Panc1 (cell line): ENCODE measurements at regions not wholly inside any gene's neighbourhood (a gene's known extent, or its start where the extent isn't known, plus 50 kb on each side); places are given as distances from the start of the nearest gene placed in this dataset.
"Not testable (repeated sequence)": the region's sequence is repeated elsewhere in the genome, so short reads cannot be mapped to it uniquely, and the experiment has no call there.

Experiments used
- ATAC-seq: fragments of 200-7000 bp; cut with Tn5 transposase; 2 replicates; pipeline ENCODE4 v1.9.1; 2020; ENCODE audit warnings: mild to moderate bottlenecking, moderate library complexity
- BruUV-seq: library from RNA; stranded (reverse); fragments of 400-500 nt; replicated peaks from 2 replicates; lab custom pipeline; 2021; lab: Mats Ljungman, UMichigan
- CTCF ChIA-PET: fragments of 300-600 bp; sonication (Branson Sonifier 250); formaldehyde crosslinking; loops from one replicate; lab custom pipeline; 2022; ENCODE audit warnings: antibody characterized with exemption; lab: Charles Lee
- POLR2A ChIA-PET: fragments of 300-600 bp; sonication (Branson Sonifier 250); formaldehyde crosslinking; loops from one replicate; lab custom pipeline; 2022; ENCODE audit warnings: antibody characterized with exemption; lab: Charles Lee
- DNase-seq: peaks from one replicate; pipeline ENCODE4 v3.0.0-alpha.2; 2010; ENCODE audit warnings: low read depth, low spot score
- H3K27ac ChIP-seq: 2 replicates; pipeline ENCODE4 v1.5.1; 2011; ENCODE audit warnings: mild to moderate bottlenecking, low read length, inconsistent platforms
- H3K27me3 ChIP-seq: fragments of 200-500 bp; sonication (Bioruptor generic); 2 replicates; pipeline ENCODE4 v1.6.0; 2014; ENCODE audit warnings: low read length, inconsistent platforms; ENCODE audit not compliant: control insufficient read depth, insufficient read depth
- H3K36me3 ChIP-seq: fragments of 200-500 bp; sonication (Bioruptor generic); 2 replicates; pipeline ENCODE4 v1.5.1; 2014; ENCODE audit warnings: inconsistent platforms, mild to moderate bottlenecking, low read length, moderate library complexity; ENCODE audit not compliant: control insufficient read depth, insufficient read depth
- H3K4me1 ChIP-seq: 2 replicates; pipeline ENCODE4 v1.5.1; 2011; ENCODE audit warnings: inconsistent platforms, mild to moderate bottlenecking, low read length, moderate library complexity; ENCODE audit not compliant: control insufficient read depth, insufficient read depth
- H3K4me3 ChIP-seq, 2 experiments: 2 replicates each; pipeline ENCODE4 v1.5.1; 2011 to 2012; ENCODE audit warnings: low read depth in 2 of 2, low read length in 2 of 2, mild to moderate bottlenecking in 2 of 2, inconsistent platforms in 1 of 2, moderate library complexity in 1 of 2
- H3K9me3 ChIP-seq: fragments of 200-500 bp; sonication (Bioruptor generic); 2 replicates; pipeline ENCODE4 v1.5.1; 2014; ENCODE audit warnings: low read depth, mild to moderate bottlenecking, inconsistent platforms, low read length, moderate library complexity; ENCODE audit not compliant: control insufficient read depth, insufficient read depth
- POLR2AphosphoS5 ChIP-seq: IDR thresholded peaks from 2 replicates; pipeline ENCODE4 v1.6.1; 2012; ENCODE audit warnings: mild to moderate bottlenecking, low read depth, low read length, moderate library complexity
- SIN3A ChIP-seq: IDR thresholded peaks from 2 replicates; pipeline ENCODE4 v1.6.1; 2012; ENCODE audit warnings: low read depth, mild to moderate bottlenecking, low read length, moderate library complexity, borderline replicate concordance; ENCODE audit not compliant: insufficient read depth
- TCF7L2 ChIP-seq: IDR thresholded peaks from 2 replicates; pipeline ENCODE4 v1.6.1; 2011; ENCODE audit warnings: mild to moderate bottlenecking, low read depth, low read length, inconsistent platforms
- in situ Hi-C: cut with HindIII; loops from 2 replicates; pipeline ENCODE4 v1.10.0; 2016; ENCODE audit warnings: low sequenced_read_pairs, low pct_unique_long_range_greater_than_20kb
- intact Hi-C: fragments of 100-400 bp; cut with micrococcal nuclease; formaldehyde crosslinking; loops from one replicate; pipeline ENCODE4 v1.10.0; 2022; ENCODE audit not compliant: unreplicated experiment
- TF ChIP-seq, protein P1 (sequence below): fragments of 450-650 bp; IDR thresholded peaks from 2 replicates; pipeline ENCODE4 v1.5.1; 2017; ENCODE audit warnings: mild to moderate bottlenecking
- TF ChIP-seq, protein P2 (sequence below), 2 experiments: IDR thresholded peaks; 2 replicates each; pipeline ENCODE4 v1.6.1; 2011 to 2012; ENCODE audit warnings: low read depth in 2 of 2, control low read depth in 1 of 2, low read length in 1 of 2, mild to moderate bottlenecking in 1 of 2, moderate library complexity in 1 of 2; ENCODE audit not compliant: insufficient read depth in 1 of 2

DNA sequence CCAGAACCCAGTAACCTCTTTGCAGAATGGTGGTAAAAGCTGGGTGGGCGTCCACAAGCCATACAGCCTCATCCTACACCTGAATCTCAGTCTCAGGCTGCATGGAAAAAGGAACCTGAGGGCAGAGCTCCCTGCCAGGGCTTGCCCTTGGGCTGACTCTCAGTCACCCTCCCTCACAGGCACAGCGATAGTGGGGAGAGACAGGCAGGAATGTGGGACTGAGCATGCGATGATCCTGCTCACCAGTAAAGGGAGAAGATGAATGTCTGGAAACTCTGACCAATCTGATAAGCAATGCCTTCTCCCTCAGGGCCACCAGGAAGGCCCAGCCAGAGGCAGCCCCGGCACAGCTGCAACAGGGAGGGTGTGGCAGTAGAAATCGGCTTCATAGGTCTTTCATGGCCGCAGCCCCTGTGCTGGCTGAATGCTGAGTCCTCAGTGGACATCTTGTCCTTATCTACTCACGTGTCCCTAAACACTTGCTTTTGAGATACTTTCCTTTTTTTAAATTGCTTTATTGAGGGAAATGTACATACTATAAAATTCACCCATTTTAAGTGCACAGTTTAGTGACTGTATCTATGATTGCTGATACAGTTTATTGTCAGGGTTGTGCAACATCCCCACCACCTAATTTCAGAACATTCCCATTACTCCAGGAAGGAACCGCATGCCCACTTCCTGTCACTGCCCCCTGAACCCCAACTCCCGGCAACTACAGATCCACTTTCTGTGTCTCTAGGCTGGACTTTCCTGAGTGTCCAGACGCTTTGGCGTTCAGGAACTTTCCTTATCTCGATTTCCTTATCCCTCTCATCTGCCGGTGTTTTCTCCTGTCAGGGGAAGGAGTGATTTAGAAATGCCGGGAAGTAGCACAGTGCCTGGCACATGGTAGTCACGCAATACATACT lies 258.1 kb downstream of the PCNX1 start:
- intact Hi-C loops = no loop called here

DNA sequence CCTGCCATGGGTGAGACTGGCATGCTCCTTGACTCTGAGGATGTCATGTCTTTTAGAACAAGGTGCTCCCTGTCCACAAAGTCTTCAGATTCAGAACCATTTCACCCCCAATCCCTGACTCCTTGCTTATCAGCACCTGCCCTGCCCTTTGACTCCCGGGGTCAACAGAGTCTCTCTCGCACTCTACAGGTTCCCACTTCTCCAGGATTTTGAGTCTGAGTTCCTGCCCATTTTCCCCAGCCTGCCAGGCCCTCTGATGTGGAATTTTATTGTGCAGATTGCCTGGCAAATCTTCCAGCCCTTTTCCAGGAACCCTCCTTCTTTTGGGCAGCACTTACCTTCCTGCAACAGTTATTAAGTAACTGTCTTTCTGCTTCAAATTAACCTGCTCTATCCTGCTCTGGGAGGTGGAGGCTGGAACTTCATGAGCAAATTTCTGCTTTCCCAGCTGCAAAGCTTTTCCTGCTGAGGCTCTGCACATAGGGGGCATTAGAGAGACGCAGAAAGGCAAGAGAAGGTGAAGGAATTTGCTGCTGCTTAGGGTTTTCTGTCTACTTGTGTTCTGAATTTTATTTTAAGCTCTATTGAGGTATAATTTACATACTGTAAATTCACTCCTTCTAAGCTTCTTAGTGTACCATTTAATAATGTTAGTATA lies 259.1 kb downstream of the PCNX1 start:
- ChIA-PET CTCF (interaction anchor here (1.1 kb wide), 1 partner anchor 237 kb away, joined by 3 read pairs; no protein-coding TSS in a partner anchor), POLR2A (no interaction called here)
- Histone ChIP-seq H3K4me3 (no peak overlapping the region), H3K4me1 (no peaks in the 10 kb centered on the region), H3K9me3 (no peaks in the 10 kb centered on the region), H3K27ac (no peak overlapping the region), H3K36me3 (no peaks in the 10 kb centered on the region), H3K27me3 (no peaks in the 10 kb centered on the region)
- BruUV-seq = no TSS peak
- 0 out of 2 replicates have a peak, but pooled peaks have one; percentile 65 for ATAC-seq
- in situ Hi-C loops = no loop called here
- intact Hi-C loops = no loop called here
- TF ChIP-seq POLR2AphosphoS5 (no peak), SIN3A (no peak)
- TF ChIP-seq, protein P1, sequence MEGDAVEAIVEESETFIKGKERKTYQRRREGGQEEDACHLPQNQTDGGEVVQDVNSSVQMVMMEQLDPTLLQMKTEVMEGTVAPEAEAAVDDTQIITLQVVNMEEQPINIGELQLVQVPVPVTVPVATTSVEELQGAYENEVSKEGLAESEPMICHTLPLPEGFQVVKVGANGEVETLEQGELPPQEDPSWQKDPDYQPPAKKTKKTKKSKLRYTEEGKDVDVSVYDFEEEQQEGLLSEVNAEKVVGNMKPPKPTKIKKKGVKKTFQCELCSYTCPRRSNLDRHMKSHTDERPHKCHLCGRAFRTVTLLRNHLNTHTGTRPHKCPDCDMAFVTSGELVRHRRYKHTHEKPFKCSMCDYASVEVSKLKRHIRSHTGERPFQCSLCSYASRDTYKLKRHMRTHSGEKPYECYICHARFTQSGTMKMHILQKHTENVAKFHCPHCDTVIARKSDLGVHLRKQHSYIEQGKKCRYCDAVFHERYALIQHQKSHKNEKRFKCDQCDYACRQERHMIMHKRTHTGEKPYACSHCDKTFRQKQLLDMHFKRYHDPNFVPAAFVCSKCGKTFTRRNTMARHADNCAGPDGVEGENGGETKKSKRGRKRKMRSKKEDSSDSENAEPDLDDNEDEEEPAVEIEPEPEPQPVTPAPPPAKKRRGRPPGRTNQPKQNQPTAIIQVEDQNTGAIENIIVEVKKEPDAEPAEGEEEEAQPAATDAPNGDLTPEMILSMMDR = peak; percentile 55
- TF ChIP-seq, protein P2, sequence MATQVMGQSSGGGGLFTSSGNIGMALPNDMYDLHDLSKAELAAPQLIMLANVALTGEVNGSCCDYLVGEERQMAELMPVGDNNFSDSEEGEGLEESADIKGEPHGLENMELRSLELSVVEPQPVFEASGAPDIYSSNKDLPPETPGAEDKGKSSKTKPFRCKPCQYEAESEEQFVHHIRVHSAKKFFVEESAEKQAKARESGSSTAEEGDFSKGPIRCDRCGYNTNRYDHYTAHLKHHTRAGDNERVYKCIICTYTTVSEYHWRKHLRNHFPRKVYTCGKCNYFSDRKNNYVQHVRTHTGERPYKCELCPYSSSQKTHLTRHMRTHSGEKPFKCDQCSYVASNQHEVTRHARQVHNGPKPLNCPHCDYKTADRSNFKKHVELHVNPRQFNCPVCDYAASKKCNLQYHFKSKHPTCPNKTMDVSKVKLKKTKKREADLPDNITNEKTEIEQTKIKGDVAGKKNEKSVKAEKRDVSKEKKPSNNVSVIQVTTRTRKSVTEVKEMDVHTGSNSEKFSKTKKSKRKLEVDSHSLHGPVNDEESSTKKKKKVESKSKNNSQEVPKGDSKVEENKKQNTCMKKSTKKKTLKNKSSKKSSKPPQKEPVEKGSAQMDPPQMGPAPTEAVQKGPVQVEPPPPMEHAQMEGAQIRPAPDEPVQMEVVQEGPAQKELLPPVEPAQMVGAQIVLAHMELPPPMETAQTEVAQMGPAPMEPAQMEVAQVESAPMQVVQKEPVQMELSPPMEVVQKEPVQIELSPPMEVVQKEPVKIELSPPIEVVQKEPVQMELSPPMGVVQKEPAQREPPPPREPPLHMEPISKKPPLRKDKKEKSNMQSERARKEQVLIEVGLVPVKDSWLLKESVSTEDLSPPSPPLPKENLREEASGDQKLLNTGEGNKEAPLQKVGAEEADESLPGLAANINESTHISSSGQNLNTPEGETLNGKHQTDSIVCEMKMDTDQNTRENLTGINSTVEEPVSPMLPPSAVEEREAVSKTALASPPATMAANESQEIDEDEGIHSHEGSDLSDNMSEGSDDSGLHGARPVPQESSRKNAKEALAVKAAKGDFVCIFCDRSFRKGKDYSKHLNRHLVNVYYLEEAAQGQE (IDR thresholded peaks at IDR 0.05; ENCODE audit: insufficient read depth in 1 of 2, low read depth in 2 of 2, low read length in 1 of 2) = no peak
- no peak for DNase-seq

More for the DNA sequence above, 258.1 kb downstream of the PCNX1 start:
- no peaks in the 10 kb centered on the region for H3K36me3 ChIP-seq
- H3K27me3 ChIP-seq = no peaks in the 10 kb centered on the region
- H3K9me3 ChIP-seq = no peaks in the 10 kb centered on the region
- no TSS peak for BruUV-seq
- in situ Hi-C loops = no loop called here
- H3K4me1 ChIP-seq = no peaks in the 10 kb centered on the region
- ChIA-PET POLR2A (no interaction called here), CTCF (no interaction called here)
- no peak for ATAC-seq
- TF ChIP-seq TCF7L2 = no peak
- TF ChIP-seq, protein P1 = no peak
- TF ChIP-seq, protein P2 (IDR thresholded peaks at IDR 0.05; ENCODE audit: insufficient read depth in 1 of 2, low read depth in 2 of 2, low read length in 1 of 2) = no peak
- no peak for TF ChIP-seq POLR2AphosphoS5
- no peak for TF ChIP-seq SIN3A
- H3K4me3 ChIP-seq = no peak overlapping the region
- no peak for DNase-seq
- H3K27ac ChIP-seq = no peak overlapping the region

DNA sequence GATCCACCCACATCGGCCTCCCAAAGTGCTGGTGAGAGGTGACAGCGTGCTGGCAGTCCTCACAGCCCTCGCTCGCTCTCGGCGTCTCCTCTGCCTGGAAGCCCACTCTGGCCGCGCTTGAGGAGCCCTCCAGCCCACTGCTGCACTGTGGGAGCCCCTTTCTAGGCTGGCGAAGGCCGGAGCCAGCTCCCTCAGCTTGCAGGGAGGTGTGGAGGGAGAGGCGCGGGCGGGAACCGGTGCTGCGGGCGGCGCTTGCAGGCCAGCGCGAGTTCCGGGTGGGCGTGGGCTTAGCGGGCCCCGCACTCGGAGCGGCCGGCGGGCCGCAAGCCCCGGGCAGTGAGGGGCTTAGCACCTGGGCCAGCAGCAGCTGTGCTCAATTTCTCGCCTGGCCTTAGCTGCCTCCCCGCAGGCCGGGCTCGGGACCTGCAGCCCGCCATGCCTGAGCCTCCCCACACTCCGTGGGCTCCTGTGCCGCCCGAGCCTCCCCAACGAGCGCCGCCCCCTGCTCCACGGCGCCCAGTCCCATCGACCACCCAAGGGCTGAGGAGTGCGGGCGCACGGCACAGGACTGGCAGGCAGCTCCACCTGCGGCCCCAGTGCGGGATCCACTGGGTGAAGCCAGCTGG lies 260.2 kb downstream of the PCNX1 start:
- H3K4me3 ChIP-seq, H3K27ac ChIP-seq, H3K36me3 ChIP-seq, H3K9me3 ChIP-seq, BruUV-seq, intact Hi-C loops, H3K27me3 ChIP-seq, DNase-seq, in situ Hi-C loops, H3K4me1 ChIP-seq, ATAC-seq, CTCF ChIA-PET, POLR2A ChIA-PET: not testable (repeated sequence)
